Stimulated activated CD4-positive, alpha-beta T cell treated with anti-CD3 and anti-CD28 coated beads, Interleukin-15, amount 100 ng/mL, for 48 hours (primary cell): ENCODE measurements at regions not wholly inside any gene's neighbourhood (a gene's known extent, or its start where the extent isn't known, plus 50 kb on each side); places are given as distances from the start of the nearest gene placed in this dataset.

Source experiments
- DNase-seq, 2 donors: peaks; one replicate each; pipeline ENCODE4 v3.0.0-alpha.2; 2020; ENCODE audit warnings: low read depth in 2 of 2

DNA sequence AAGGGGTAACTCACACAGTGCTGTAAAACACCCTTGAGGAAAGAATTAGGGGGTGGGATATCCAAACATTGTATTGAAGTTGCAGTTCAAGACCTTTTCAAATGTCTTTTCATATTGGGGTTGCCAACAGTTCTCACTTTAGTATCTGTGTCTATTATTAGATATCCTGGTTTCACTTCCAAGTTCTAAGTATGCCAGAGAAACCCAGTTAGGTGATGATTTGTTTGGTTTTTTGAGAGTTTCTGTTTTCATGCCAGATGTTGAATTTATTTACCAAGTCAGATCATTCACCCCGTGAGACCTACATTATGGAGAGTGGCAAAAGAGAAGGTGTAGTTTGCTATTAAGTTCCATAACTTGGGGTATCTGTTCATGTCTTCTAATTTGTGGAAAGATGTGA is 64.5 kb downstream of the C9orf152 start:
- DNase-seq = no peak

DNA sequence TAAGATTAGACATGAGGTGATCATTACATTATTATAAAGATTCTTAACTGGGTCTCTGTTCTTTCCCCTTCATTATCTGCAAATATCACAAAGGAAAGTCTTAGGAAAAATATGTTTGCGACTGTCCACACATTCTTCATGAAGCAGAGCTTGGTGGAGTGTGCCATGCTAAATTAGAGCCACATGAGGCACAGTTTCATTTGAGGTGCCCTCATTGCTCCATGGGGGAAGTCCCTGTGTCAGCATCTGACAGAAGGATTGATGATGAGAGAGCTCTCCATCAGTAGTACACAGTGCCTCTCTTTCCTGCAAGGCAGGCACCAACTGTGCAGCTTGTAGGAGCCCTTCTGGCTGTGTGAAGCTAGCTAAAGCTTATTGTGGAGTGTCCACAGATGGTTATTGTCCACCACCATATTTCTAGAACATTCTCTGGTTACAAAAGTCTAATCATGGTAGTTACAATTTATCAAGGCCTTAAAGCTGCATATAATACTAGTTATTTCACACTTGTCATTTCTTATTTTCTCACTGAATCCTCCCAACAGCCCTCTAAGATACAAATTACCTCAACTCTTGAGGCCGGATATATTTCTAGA is 63.9 kb downstream of the C9orf152 start:
- peak in 1 of 2 donors; percentile 24 for DNase-seq

DNA sequence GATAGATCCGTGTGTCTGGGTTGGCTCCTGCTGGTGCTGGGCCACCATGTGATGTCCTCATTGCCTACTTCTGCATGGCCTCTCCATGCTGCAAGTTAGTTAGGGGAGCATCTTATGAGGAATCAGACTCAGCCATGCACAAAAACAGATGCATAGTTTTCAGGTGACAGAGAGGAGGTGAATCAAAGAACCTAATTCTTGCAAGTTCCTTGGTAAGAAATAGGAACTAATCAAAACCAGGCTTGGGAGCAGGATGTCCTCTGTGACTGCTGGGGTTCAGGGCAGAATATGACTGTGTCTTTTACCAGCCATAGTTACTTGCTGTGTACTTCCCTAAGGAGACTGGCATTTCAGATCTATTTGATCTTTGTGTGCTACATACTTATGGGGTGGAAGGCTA is 61.6 kb downstream of the C9orf152 start:
- no peak for DNase-seq

DNA sequence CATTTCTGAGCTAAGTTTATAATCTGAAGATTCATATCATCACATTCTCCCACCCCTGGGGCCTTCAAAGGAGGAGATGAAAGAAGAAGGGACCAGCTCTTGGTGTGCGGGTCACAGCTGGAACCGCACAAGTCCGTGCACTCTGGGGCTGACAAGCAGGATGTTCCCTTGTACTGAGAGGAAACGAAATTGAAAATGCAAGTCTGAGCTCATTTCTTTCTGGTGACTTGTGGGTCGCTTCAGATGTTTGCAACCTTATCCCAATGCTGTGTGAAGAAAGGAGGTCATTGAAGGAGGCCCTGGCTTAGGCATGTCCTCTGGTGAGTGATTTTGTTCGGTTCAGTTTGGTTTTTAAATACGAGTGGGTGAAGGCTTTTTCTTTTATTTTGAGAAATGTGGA is 59.6 kb downstream of the C9orf152 start:
- DNase-seq = peak; percentile 43 to 71

DNA sequence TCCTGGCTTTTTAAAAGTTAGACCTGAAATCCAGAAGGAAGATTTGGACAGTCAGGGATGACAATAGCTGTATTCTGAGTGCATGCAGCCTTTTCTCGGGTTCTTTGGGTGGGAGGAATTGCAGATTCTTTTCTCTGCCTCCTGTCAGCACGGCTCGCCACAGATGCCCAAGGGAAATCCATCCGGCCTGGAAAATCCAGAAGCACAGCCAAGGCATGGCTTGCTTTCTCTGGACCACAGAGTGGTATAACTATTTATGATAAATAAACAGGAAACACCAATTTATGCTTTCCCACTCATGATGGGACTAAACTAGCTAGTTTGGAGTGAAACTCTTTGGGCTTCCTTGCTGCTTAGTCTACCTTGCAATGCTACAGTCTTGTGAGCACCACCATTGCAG is 59.1 kb downstream of the C9orf152 start:
- no peak for DNase-seq
